ENCODE measurements at regions not wholly inside any gene's neighbourhood (a gene's known extent, or its start where the extent isn't known, plus 50 kb on each side); places are given as distances from the start of the nearest gene placed in this dataset.

DNA sequence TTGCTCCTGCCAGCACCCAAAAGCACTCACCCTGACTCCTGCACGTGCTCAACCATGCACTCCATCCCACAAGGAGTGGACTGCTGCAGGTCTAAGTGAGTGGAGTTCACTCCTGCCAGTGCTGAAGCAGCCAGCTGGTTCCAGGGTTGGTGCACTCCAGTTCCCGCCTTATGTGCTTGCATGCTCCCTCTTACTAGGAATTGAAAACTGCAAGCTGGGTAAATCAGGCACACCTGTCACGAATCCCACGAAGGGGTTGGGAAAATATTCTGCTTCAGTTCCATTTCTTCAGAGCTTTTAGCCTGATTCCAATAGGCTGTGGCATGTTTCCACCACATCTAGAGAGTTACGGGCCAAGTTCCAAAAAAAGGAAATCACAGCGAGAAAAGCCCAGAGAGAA, 1365.5 kb upstream of the CHAC2 start:
- no CpG with 5 or more reads among the region's 6 CpGs for WGBS (ENCODE audit: extremely low coverage, insufficient coverage, insufficient read length)
- Histone ChIP-seq H3K4me3 (ENCODE audit: low read depth, low read length) (no peak overlapping the region), H3K23ac (ENCODE audit: low read length) (no peak overlapping the region), H2AK5ac (ENCODE audit: low read length) (no peak overlapping the region), H3K9me3 (ENCODE audit: insufficient read depth, low read depth, low read length) (no peaks in the 10 kb centered on the region), H3K4me1 (ENCODE audit: control insufficient read depth in 1 of 2, insufficient read depth in 2 of 2, low read length in 2 of 2) (no peaks in the 10 kb centered on the region), H2BK5ac (ENCODE audit: low read depth, low read length, poor library complexity) (no peak overlapping the region), H3K18ac (ENCODE audit: low read length) (no peak overlapping the region), H3K4ac (ENCODE audit: low read depth, low read length) (no peak overlapping the region), H3K4me2 (ENCODE audit: low read length) (no peak overlapping the region), H3K27ac (ENCODE audit: low read depth, low read length) (no peak overlapping the region), H2BK12ac (ENCODE audit: low read length) (no peak overlapping the region), H2BK120ac (ENCODE audit: insufficient read depth, low read length, poor library complexity) (no peak overlapping the region), H3K9ac (ENCODE audit: low read length) (no peak overlapping the region), H3K14ac (ENCODE audit: low read length) (no peak overlapping the region), H3K79me2 (ENCODE audit: control insufficient read depth, insufficient read depth, low read length, poor library complexity) (no peaks in the 10 kb centered on the region), H4K12ac (ENCODE audit: low read depth, low read length) (no peak overlapping the region), H3K79me1 (ENCODE audit: low read length) (no peaks in the 10 kb centered on the region), H2AFZ (ENCODE audit: insufficient read depth, low read length, poor library complexity) (no peak overlapping the region), H3K36me3 (ENCODE audit: control insufficient read depth in 1 of 2, insufficient read depth in 2 of 2, low read length in 2 of 2) (no peaks in the 10 kb centered on the region), H4K8ac (ENCODE audit: low read depth, low read length) (no peak overlapping the region), H3K27me3 (ENCODE audit: insufficient read depth, low read length) (no peaks in the 10 kb centered on the region), H4K91ac (ENCODE audit: low read depth, low read length) (no peak overlapping the region)
- no peak for DNase-seq

DNA sequence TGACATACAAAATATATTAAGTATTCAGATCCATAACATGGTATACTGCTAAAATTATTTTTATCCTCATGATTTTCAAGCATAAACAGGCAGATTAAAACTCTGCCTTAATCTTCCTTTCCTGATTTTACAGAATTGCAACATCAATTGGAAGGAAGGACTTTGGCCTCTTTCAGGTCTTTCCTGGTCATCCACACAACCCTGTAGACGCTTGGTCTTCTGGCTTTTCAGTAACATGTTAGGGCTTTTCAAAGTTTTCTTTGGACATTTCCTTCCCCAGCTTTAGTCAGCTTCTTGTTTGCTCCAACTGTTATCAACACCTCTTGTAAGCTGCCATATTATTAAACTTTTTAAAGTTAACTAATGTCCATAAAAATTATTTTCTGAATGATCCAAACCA, 1364.9 kb upstream of the NRXN1 start:
- Histone ChIP-seq H2AK5ac (ENCODE audit: low read length) (no peak overlapping the region), H3K27ac (ENCODE audit: low read depth, low read length) (no peak overlapping the region), H3K23ac (ENCODE audit: low read length) (no peak overlapping the region), H3K9ac (ENCODE audit: low read length) (no peak overlapping the region), H3K18ac (ENCODE audit: low read length) (no peak overlapping the region), H3K27me3 (ENCODE audit: insufficient read depth, low read length) (no peaks in the 10 kb centered on the region), H2BK5ac (ENCODE audit: low read depth, low read length, poor library complexity) (no peak overlapping the region), H4K8ac (ENCODE audit: low read depth, low read length) (no peak overlapping the region), H3K4ac (ENCODE audit: low read depth, low read length) (no peak overlapping the region), H2BK120ac (ENCODE audit: insufficient read depth, low read length, poor library complexity) (no peak overlapping the region), H3K4me2 (ENCODE audit: low read length) (no peak overlapping the region), H4K12ac (ENCODE audit: low read depth, low read length) (no peak overlapping the region), H2AFZ (ENCODE audit: insufficient read depth, low read length, poor library complexity) (no peak overlapping the region), H3K4me1 (ENCODE audit: control insufficient read depth in 1 of 2, insufficient read depth in 2 of 2, low read length in 2 of 2) (no peaks in the 10 kb centered on the region), H4K91ac (ENCODE audit: low read depth, low read length) (no peak overlapping the region), H3K4me3 (ENCODE audit: low read depth, low read length) (no peak overlapping the region), H3K9me3 (ENCODE audit: insufficient read depth, low read depth, low read length) (no peaks in the 10 kb centered on the region), H2BK12ac (ENCODE audit: low read length) (no peak overlapping the region), H3K79me1 (ENCODE audit: low read length) (no peaks in the 10 kb centered on the region), H3K14ac (ENCODE audit: low read length) (no peak overlapping the region), H3K79me2 (ENCODE audit: control insufficient read depth, insufficient read depth, low read length, poor library complexity) (no peaks in the 10 kb centered on the region), H3K36me3 (ENCODE audit: control insufficient read depth in 1 of 2, insufficient read depth in 2 of 2, low read length in 2 of 2) (no peaks in the 10 kb centered on the region)
- DNase-seq: no peak
- no CpG with 5 or more reads among the region's 1 CpG for WGBS (ENCODE audit: extremely low coverage, insufficient coverage, insufficient read length)

GRCh38 chr2:52395912-52396311, 1364.0 kb upstream of the NRXN1 start:
- Histone ChIP-seq H2AFZ (ENCODE audit: insufficient read depth, low read length, poor library complexity) (no peak overlapping the region), H3K9me3 (ENCODE audit: insufficient read depth, low read depth, low read length) (no peaks in the 10 kb centered on the region), H3K79me1 (ENCODE audit: low read length) (no peaks in the 10 kb centered on the region), H3K18ac (ENCODE audit: low read length) (no peak overlapping the region), H3K27ac (ENCODE audit: low read depth, low read length) (no peak overlapping the region), H4K12ac (ENCODE audit: low read depth, low read length) (no peak overlapping the region), H3K36me3 (ENCODE audit: control insufficient read depth in 1 of 2, insufficient read depth in 2 of 2, low read length in 2 of 2) (no peaks in the 10 kb centered on the region), H3K4ac (ENCODE audit: low read depth, low read length) (no peak overlapping the region), H3K4me2 (ENCODE audit: low read length) (no peak overlapping the region), H2AK5ac (ENCODE audit: low read length) (no peak overlapping the region), H3K23ac (ENCODE audit: low read length) (no peak overlapping the region), H4K8ac (ENCODE audit: low read depth, low read length) (no peak overlapping the region), H3K9ac (ENCODE audit: low read length) (no peak overlapping the region), H3K79me2 (ENCODE audit: control insufficient read depth, insufficient read depth, low read length, poor library complexity) (no peaks in the 10 kb centered on the region), H3K14ac (ENCODE audit: low read length) (no peak overlapping the region), H2BK12ac (ENCODE audit: low read length) (no peak overlapping the region), H3K4me3 (ENCODE audit: low read depth, low read length) (no peak overlapping the region), H3K27me3 (ENCODE audit: insufficient read depth, low read length) (no peaks in the 10 kb centered on the region), H2BK120ac (ENCODE audit: insufficient read depth, low read length, poor library complexity) (no peak overlapping the region), H2BK5ac (ENCODE audit: low read depth, low read length, poor library complexity) (no peak overlapping the region), H3K4me1 (ENCODE audit: control insufficient read depth in 1 of 2, insufficient read depth in 2 of 2, low read length in 2 of 2) (no peaks in the 10 kb centered on the region), H4K91ac (ENCODE audit: low read depth, low read length) (no peak overlapping the region)
- no peak for DNase-seq
- WGBS (ENCODE audit: extremely low coverage, insufficient coverage, insufficient read length): no CpG with 5 or more reads among the region's 1 CpG

- no peak overlapping the region for H2AFZ ChIP-seq (ENCODE audit: insufficient read depth, low read length, poor library complexity)
- no CpG with 5 or more reads among the region's 1 CpG for WGBS (ENCODE audit: extremely low coverage, insufficient coverage, insufficient read length)
- H3K79me2 ChIP-seq (ENCODE audit: control insufficient read depth, insufficient read depth, low read length, poor library complexity): no peaks in the 10 kb centered on the region
- no peak overlapping the region for H3K4me3 ChIP-seq (ENCODE audit: low read depth, low read length)
- H3K23ac ChIP-seq (ENCODE audit: low read length): no peak overlapping the region
- H4K8ac ChIP-seq (ENCODE audit: low read depth, low read length): no peak overlapping the region
- no peak overlapping the region for H3K18ac ChIP-seq (ENCODE audit: low read length)
- no peaks in the 10 kb centered on the region for H3K9me3 ChIP-seq (ENCODE audit: insufficient read depth, low read depth, low read length)
- H3K9ac ChIP-seq (ENCODE audit: low read length): no peak overlapping the region
- no peak overlapping the region for H2BK12ac ChIP-seq (ENCODE audit: low read length)
- no peak overlapping the region for H3K4ac ChIP-seq (ENCODE audit: low read depth, low read length)
- H3K36me3 ChIP-seq (ENCODE audit: control insufficient read depth in 1 of 2, insufficient read depth in 2 of 2, low read length in 2 of 2): no peaks in the 10 kb centered on the region
- H3K4me2 ChIP-seq (ENCODE audit: low read length): no peak overlapping the region
- peaks cover 0 to 2% of the 10 kb centered on the region in 2 experiments for H3K4me1 ChIP-seq (ENCODE audit: control insufficient read depth in 1 of 2, insufficient read depth in 2 of 2, low read length in 2 of 2)
- no peak overlapping the region for H4K12ac ChIP-seq (ENCODE audit: low read depth, low read length)
- no peak overlapping the region for H2BK5ac ChIP-seq (ENCODE audit: low read depth, low read length, poor library complexity)
- H3K27me3 ChIP-seq (ENCODE audit: insufficient read depth, low read length): no peaks in the 10 kb centered on the region
- H2AK5ac ChIP-seq (ENCODE audit: low read length): no peak overlapping the region
- no peak overlapping the region for H2BK120ac ChIP-seq (ENCODE audit: insufficient read depth, low read length, poor library complexity)
- no peak overlapping the region for H3K27ac ChIP-seq (ENCODE audit: low read depth, low read length)
- no peak overlapping the region for H3K14ac ChIP-seq (ENCODE audit: low read length)
- DNase-seq: no peak
- H3K79me1 ChIP-seq (ENCODE audit: low read length): no peaks in the 10 kb centered on the region
- no peak overlapping the region for H4K91ac ChIP-seq (ENCODE audit: low read depth, low read length)
Measured at GRCh38 chr2:52391621-52392020, 1359.7 kb upstream of the NRXN1 start.

All from trophoblast cell (in vitro differentiated cells and primary cell).